Neural crest cell (in vitro differentiated cells): ENCODE measurements at regions not wholly inside any gene's neighbourhood (a gene's known extent, or its start where the extent isn't known, plus 50 kb on each side); places are given as distances from the start of the nearest gene placed in this dataset.

Experiments used
- DNase-seq: peaks from one replicate; pipeline ENCODE4 v3.0.0; 2021; ENCODE audit warnings: low read depth, mixed read lengths, low spot score
- H3K27ac Mint-ChIP-seq: one replicate; pipeline ENCODE4 v1.8.0; 2021; ENCODE audit warnings: mild to moderate bottlenecking, mixed read lengths; ENCODE audit not compliant: unreplicated experiment
- H3K27me3 Mint-ChIP-seq: 2 replicates; pipeline ENCODE4 v1.8.0; 2021; ENCODE audit warnings: low read depth, mild to moderate bottlenecking, mixed read lengths
- H3K36me3 Mint-ChIP-seq: 2 replicates; pipeline ENCODE4 v1.8.0; 2021; ENCODE audit warnings: low read depth, mild to moderate bottlenecking, mixed read lengths
- H3K4me1 Mint-ChIP-seq: 2 replicates; pipeline ENCODE4 v1.8.0; 2021; ENCODE audit warnings: mixed read lengths
- H3K4me3 Mint-ChIP-seq: one replicate; pipeline ENCODE4 v1.8.0; 2021; ENCODE audit warnings: mild to moderate bottlenecking, mixed read lengths
- H3K9me3 Mint-ChIP-seq: 2 replicates; pipeline ENCODE4 v1.8.0; 2021; ENCODE audit warnings: mixed read lengths
- CTCF ChIP-seq: fragments of 200-600 bp; sonication (generic); conservative IDR thresholded peaks from 2 replicates; pipeline ENCODE4 v1.5.0; 2021; ENCODE audit warnings: antibody characterized with exemption, mild to moderate bottlenecking

DNA sequence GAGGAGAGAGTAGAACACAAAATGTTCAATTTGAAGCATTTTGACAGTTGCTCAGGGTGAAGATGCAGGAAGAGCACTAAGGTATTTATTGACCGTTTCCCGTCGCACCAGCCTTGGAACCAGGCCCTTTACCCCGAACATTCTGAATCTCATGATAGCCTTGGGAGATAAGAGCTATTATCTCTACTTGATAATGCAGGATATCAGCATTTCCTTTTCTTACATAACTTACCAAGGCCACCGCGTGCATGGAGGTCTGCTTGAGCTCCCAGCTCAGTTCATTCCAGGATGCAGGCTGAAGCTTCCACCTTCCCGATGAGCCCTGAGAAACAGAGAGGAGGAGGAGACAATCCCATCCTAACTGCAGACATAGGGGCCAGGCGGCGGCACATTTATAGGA lies 324.2 kb upstream of the COBL start:
- Mint-ChIP-seq H3K27me3 (no peaks in the 10 kb centered on the region), H3K4me1 (peaks cover 24% of the 10 kb centered on the region), H3K27ac (no peak overlapping the region), H3K4me3 (no peak overlapping the region), H3K36me3 (no peaks in the 10 kb centered on the region), H3K9me3 (peaks cover 4% of the 10 kb centered on the region)
- TF ChIP-seq CTCF = no peak
- DNase-seq = no peak

DNA sequence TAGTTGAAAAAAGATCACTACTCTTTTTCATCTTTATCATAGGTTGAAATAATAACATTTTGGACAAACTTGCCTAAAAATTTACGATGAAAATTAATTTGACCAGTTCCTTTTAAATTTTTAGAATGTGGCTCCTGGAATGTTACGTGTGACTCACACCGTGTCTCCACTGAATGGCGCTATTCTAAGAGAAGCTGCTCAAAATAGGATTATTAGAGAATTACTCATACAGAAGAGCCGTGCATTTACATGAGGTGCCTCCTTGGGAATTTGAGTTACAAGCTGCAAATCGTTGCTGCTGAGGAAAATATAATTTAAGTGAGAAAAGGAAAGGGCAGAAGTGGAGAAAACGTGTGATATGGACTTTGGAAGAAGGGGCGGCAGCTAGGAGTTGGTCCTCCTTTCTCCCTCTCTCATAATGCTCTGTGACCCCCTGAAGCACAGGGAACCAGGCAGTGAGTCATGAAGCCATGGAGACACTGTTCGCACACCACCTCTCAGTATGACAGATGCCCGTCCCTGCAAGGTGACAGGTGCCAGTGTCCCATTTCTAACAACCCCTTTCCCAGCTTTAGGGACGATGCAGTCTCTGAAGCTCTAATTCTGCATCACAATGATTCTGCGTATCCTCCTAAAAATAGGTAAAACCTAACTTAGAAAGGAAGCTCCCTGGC lies 323.2 kb upstream of the COBL start:
- peaks cover 23% of the 10 kb centered on the region for H3K4me1 Mint-ChIP-seq
- no peaks in the 10 kb centered on the region for H3K36me3 Mint-ChIP-seq
- peaks cover 4% of the 10 kb centered on the region for H3K9me3 Mint-ChIP-seq
- H3K4me3 Mint-ChIP-seq = no peak overlapping the region
- no peak for TF ChIP-seq CTCF
- H3K27ac Mint-ChIP-seq = no peak overlapping the region
- H3K27me3 Mint-ChIP-seq = no peaks in the 10 kb centered on the region
- DNase-seq = no peak

DNA sequence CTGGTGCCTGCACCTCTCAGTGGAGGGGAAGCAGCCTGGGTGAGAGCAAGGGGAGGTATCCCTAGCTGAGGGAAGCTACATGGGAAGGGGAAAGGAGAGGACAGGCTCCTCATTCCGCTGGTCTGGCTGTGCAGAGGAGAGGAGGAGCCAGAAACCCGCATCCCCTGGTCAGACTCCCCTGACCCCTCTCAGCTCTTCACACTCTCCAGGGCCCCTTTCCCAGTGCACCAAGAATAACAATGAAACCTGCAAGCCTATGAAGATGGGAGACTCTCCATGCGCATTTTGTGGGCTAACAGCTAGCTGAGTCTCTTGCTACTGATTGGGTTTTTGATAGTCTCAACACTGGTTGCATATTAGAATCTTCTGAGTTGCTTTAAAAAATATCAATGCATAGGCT lies 319.9 kb upstream of the COBL start:
- Mint-ChIP-seq H3K27me3 (no peaks in the 10 kb centered on the region), H3K4me1 (peaks cover 37% of the 10 kb centered on the region), H3K9me3 (peaks cover 4% of the 10 kb centered on the region), H3K4me3 (no peak overlapping the region), H3K27ac (no peak overlapping the region), H3K36me3 (no peaks in the 10 kb centered on the region)
- no peak for TF ChIP-seq CTCF
- no peak for DNase-seq

DNA sequence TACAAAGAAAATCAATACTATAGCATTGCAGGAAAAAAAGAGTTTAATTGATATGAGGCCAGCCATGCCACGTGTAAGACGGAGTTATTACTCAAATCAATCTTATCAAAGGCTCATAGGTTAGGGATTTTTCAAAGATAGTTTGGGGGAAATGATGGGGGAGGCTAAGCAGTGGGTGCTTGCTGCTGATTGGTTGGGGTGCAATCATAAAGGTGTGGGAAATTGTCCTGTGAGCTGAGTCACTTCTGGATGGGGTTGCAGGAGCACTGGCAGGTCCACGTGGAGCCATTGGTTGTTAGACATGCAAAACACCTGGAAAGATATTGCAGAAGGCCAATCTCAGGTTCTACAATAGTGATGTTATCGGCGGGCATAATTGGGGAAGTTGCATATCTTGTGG lies 319.2 kb upstream of the COBL start:
- Mint-ChIP-seq H3K4me1 (peaks cover 35% of the 10 kb centered on the region), H3K27ac (no peak overlapping the region), H3K27me3 (no peaks in the 10 kb centered on the region), H3K4me3 (no peak overlapping the region), H3K9me3 (peaks cover 4% of the 10 kb centered on the region), H3K36me3 (no peaks in the 10 kb centered on the region)
- TF ChIP-seq CTCF = no peak
- DNase-seq = no peak

DNA sequence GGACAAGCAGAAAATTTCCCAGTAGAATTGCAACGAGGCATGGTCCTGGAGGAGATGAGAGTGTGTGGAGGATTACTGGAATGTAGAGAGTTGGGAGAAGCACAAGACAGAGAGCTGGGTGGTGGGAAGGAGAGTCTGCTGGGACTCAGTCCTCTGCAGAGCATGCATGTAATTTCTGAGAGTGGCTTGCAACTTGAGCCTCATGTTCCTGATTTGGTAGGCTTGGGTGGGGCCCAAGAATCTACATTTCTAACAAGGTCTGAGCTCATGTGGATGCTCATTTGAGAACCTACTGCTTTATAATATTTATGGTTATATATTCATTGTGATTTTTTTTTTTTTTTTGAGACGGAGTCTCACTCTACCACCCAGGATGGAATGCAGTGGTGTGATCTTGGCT lies 317.9 kb upstream of the COBL start:
- TF ChIP-seq CTCF = no peak
- Mint-ChIP-seq H3K27me3 (no peaks in the 10 kb centered on the region), H3K4me1 (peaks cover 27% of the 10 kb centered on the region), H3K9me3 (peaks cover 4% of the 10 kb centered on the region), H3K27ac (no peak overlapping the region), H3K36me3 (no peaks in the 10 kb centered on the region), H3K4me3 (no peak overlapping the region)
- DNase-seq = no peak
